K562 (cell line): ENCODE measurements at regions not wholly inside any gene's neighbourhood (a gene's known extent, or its start where the extent isn't known, plus 50 kb on each side); places are given as distances from the start of the nearest gene placed in this dataset.

Source experiments
- CBX5 ChIP-seq: IDR thresholded peaks from 2 replicates; pipeline ENCODE4 v1.6.1; 2014; ENCODE audit warnings: low read depth, borderline replicate concordance
- DPF2 ChIP-seq: fragments of 450-650 bp; IDR thresholded peaks from 2 replicates; pipeline ENCODE4 v1.6.1; 2016
- ERF ChIP-seq: fragments of 450-650 bp; formaldehyde crosslinking; IDR thresholded peaks from 2 replicates; pipeline ENCODE4 v1.4.0; 2020; ENCODE audit warnings: mild to moderate bottlenecking, mixed read lengths
- SMARCE1 ChIP-seq: fragments of 450-650 bp; IDR thresholded peaks from 2 replicates; pipeline ENCODE4 v1.7.1; 2016; ENCODE audit warnings: mild to moderate bottlenecking
- TF ChIP-seq, protein P1 (sequence below): sonication (generic); formaldehyde crosslinking; IDR thresholded peaks from 2 replicates; pipeline ENCODE4 v1.9.0; 2022; ENCODE audit warnings: mild to moderate bottlenecking, missing genetic modification reagents
- TF ChIP-seq, protein P2 (sequence below): sonication (generic); formaldehyde crosslinking; IDR thresholded peaks from 2 replicates; pipeline ENCODE4 v1.8.1; 2023; ENCODE audit warnings: mild to moderate bottlenecking, missing genetic modification reagents
- TF ChIP-seq, protein P3 (sequence below): sonication (generic); formaldehyde crosslinking; IDR thresholded peaks from 2 replicates; pipeline ENCODE4 v1.8.0; 2023; ENCODE audit warnings: mild to moderate bottlenecking, missing genetic modification reagents
- TF ChIP-seq, protein P4 (sequence below): sonication (generic); formaldehyde crosslinking; IDR thresholded peaks from 2 replicates; pipeline ENCODE4 v1.8.0; 2022; ENCODE audit warnings: mild to moderate bottlenecking, missing genetic modification reagents, borderline replicate concordance
- TF ChIP-seq, protein P5 (sequence below), 3 experiments: IDR thresholded peaks in 2 of 3; conservative IDR thresholded peaks in 1 of 3; 2 replicates each; pipeline ENCODE4 v1.5.1; 2011 to 2012; ENCODE audit warnings: low read length in 3 of 3, mild to moderate bottlenecking in 3 of 3, control low read depth in 2 of 3, improper control_type of control experiment in 1 of 3, inconsistent platforms in 1 of 3, low read depth in 1 of 3, mixed read lengths in 1 of 3, moderate library complexity in 1 of 3; ENCODE audit not compliant: insufficient read depth in 2 of 3

DNA sequence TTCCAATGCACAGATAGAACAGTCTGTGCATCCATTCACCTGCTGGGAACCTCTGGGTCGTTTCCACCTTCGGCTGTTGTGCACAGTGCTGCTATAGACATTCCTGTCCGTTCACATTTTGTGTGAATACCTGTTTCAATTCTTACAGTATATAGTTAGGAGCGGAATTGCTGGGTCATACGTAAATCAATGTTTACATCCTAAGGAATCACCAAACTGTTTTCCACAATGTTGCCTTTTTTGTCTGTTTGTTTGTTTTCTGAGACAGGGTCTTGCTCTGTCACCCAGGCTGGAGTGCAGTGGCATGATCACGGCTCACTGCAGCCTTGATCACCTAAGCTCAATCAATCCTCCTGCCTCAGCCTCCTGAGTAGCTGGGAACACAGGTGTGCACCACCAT lies 158.3 kb downstream of the CRYBB2 start:
- TF ChIP-seq, protein P1, sequence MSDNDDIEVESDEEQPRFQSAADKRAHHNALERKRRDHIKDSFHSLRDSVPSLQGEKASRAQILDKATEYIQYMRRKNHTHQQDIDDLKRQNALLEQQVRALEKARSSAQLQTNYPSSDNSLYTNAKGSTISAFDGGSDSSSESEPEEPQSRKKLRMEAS (CRISPR knock-in tag): no peak
- TF ChIP-seq CBX5 (no peak), DPF2 (no peak), SMARCE1 (no peak), ERF (CRISPR knock-in tag) (no peak)
- TF ChIP-seq, protein P2, sequence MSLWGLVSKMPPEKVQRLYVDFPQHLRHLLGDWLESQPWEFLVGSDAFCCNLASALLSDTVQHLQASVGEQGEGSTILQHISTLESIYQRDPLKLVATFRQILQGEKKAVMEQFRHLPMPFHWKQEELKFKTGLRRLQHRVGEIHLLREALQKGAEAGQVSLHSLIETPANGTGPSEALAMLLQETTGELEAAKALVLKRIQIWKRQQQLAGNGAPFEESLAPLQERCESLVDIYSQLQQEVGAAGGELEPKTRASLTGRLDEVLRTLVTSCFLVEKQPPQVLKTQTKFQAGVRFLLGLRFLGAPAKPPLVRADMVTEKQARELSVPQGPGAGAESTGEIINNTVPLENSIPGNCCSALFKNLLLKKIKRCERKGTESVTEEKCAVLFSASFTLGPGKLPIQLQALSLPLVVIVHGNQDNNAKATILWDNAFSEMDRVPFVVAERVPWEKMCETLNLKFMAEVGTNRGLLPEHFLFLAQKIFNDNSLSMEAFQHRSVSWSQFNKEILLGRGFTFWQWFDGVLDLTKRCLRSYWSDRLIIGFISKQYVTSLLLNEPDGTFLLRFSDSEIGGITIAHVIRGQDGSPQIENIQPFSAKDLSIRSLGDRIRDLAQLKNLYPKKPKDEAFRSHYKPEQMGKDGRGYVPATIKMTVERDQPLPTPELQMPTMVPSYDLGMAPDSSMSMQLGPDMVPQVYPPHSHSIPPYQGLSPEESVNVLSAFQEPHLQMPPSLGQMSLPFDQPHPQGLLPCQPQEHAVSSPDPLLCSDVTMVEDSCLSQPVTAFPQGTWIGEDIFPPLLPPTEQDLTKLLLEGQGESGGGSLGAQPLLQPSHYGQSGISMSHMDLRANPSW: no peak
- TF ChIP-seq, protein P3, sequence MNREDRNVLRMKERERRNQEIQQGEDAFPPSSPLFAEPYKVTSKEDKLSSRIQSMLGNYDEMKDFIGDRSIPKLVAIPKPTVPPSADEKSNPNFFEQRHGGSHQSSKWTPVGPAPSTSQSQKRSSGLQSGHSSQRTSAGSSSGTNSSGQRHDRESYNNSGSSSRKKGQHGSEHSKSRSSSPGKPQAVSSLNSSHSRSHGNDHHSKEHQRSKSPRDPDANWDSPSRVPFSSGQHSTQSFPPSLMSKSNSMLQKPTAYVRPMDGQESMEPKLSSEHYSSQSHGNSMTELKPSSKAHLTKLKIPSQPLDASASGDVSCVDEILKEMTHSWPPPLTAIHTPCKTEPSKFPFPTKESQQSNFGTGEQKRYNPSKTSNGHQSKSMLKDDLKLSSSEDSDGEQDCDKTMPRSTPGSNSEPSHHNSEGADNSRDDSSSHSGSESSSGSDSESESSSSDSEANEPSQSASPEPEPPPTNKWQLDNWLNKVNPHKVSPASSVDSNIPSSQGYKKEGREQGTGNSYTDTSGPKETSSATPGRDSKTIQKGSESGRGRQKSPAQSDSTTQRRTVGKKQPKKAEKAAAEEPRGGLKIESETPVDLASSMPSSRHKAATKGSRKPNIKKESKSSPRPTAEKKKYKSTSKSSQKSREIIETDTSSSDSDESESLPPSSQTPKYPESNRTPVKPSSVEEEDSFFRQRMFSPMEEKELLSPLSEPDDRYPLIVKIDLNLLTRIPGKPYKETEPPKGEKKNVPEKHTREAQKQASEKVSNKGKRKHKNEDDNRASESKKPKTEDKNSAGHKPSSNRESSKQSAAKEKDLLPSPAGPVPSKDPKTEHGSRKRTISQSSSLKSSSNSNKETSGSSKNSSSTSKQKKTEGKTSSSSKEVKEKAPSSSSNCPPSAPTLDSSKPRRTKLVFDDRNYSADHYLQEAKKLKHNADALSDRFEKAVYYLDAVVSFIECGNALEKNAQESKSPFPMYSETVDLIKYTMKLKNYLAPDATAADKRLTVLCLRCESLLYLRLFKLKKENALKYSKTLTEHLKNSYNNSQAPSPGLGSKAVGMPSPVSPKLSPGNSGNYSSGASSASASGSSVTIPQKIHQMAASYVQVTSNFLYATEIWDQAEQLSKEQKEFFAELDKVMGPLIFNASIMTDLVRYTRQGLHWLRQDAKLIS (CRISPR knock-in tag): no peak
- TF ChIP-seq, protein P4, sequence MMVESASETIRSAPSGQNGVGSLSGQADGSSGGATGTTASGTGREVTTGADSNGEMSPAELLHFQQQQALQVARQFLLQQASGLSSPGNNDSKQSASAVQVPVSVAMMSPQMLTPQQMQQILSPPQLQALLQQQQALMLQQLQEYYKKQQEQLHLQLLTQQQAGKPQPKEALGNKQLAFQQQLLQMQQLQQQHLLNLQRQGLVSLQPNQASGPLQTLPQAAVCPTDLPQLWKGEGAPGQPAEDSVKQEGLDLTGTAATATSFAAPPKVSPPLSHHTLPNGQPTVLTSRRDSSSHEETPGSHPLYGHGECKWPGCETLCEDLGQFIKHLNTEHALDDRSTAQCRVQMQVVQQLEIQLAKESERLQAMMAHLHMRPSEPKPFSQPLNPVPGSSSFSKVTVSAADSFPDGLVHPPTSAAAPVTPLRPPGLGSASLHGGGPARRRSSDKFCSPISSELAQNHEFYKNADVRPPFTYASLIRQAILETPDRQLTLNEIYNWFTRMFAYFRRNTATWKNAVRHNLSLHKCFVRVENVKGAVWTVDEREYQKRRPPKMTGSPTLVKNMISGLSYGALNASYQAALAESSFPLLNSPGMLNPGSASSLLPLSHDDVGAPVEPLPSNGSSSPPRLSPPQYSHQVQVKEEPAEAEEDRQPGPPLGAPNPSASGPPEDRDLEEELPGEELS: no peak
- TF ChIP-seq, protein P5, sequence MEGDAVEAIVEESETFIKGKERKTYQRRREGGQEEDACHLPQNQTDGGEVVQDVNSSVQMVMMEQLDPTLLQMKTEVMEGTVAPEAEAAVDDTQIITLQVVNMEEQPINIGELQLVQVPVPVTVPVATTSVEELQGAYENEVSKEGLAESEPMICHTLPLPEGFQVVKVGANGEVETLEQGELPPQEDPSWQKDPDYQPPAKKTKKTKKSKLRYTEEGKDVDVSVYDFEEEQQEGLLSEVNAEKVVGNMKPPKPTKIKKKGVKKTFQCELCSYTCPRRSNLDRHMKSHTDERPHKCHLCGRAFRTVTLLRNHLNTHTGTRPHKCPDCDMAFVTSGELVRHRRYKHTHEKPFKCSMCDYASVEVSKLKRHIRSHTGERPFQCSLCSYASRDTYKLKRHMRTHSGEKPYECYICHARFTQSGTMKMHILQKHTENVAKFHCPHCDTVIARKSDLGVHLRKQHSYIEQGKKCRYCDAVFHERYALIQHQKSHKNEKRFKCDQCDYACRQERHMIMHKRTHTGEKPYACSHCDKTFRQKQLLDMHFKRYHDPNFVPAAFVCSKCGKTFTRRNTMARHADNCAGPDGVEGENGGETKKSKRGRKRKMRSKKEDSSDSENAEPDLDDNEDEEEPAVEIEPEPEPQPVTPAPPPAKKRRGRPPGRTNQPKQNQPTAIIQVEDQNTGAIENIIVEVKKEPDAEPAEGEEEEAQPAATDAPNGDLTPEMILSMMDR (IDR thresholded peaks at IDR 0.05 in 2 of 3, conservative IDR thresholded peaks at IDR 0.05 in 1 of 3; ENCODE audit: insufficient read depth in 2 of 3, low read depth in 1 of 3, low read length in 3 of 3): no peak
